Hematopoietic multipotent progenitor cell (in vitro differentiated cells): ENCODE measurements at regions not wholly inside any gene's neighbourhood (a gene's known extent, or its start where the extent isn't known, plus 50 kb on each side); places are given as distances from the start of the nearest gene placed in this dataset.

Experiments used
- DNase-seq, 3 donors: peaks; one replicate each; pipeline ENCODE4 v3.0.0-alpha.2; 2011 to 2015; ENCODE audit warnings: low read depth in 2 of 3, low spot score in 2 of 3

DNA sequence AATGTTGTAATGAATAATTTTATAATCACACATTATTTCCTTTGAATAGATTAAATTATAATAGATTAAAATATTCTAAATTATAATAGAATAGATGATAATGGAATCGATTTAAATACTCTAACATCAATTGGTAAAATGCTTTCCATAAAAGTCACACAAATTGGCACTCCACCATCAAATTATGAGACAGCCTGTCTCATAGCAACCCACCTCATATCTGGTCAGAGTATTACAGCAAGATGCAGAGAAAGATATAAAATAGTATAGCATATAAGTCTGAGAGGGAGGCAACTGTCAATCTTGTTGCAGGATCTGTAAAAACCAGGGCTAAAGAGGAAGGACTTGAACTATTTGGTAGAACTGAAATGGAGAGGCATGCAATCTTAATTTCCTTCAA lies 98.4 kb upstream of the NCKAP5 start:
- no peak for DNase-seq

DNA sequence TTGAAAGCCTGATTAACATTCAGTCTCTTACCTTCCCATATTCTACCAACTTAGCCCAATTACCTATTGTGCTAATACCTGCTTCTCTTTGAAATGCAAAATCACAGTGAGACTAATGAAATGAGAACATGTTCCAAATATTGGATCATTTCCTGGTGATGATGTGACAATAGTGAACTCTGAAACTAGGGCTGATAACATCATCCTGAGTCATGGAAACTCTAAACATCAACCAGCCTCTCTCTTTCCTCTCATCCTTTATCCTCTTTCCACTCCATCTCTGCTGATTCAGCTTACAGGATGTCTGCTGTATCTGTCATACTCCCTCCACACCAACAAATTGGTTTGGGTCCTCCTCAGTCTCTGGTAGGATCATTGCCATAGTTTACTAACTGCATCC lies 98.8 kb upstream of the NCKAP5 start:
- DNase-seq: no peak

DNA sequence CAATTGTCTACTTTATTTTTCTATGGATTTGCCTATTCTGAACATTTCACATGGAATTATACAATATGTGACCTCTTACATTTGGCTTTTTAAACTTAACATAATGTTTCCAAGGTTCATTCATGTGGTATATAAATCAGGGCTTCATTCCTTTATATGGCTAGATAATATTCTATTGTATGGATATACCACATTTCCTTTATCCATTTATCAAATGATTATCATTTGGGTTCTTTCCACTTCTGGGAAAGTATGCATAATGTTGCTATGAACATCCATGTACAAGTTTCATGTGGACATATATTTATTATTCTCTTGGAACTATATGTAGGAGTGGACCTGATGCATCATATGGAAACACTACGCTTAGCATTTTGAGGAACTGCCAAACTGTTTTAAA lies 99.7 kb upstream of the NCKAP5 start:
- no peak for DNase-seq

GRCh38 chr2:133668547-133668946 lies 100.3 kb upstream of the NCKAP5 start:
- no peak for DNase-seq

DNA sequence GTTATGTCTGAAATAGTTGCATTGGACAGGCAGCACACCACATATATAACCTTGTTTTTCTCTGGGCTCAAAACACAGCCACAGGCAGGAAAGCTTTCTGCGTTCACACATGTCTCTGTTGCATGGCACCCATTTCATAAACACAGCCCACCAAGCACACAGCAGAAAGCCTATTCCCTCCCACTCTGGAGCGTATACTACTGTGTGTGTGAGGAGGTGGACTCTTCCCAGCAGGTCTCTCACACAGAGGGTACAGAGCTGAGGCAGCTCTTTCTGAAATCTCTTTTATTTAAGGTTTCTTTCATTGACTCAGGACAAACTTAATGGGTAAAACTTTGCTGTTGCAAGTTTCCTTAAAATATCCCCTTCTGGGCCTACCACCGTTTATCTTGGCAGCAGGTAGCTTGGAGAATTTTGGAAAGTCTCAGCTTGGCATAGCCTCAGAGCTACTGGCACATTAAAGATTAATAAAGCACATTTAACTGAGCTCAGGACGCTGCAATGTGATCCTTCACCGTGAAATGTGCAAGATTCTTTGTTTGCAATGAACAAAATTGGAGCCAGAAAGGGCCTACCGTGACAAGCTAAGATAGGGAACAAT lies 105.1 kb upstream of the NCKAP5 start:
- no peak for DNase-seq

DNA sequence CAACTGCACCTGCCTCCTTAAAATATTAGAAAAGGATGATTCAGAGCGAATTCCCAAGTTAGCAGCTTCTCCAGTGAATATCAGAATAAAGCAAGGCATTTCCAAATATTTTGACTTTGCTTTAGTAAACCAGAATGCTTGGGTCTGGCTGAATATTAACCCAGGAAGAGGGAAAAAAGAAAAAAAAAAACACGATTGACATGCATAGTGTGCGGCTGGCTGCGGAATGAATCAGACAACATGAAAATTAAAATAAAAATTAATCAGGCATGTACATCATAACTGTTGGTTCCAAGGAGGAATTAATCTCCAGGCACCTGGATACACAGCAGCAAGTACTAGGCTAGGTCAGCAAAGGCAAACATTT lies 105.8 kb upstream of the NCKAP5 start:
- no peak for DNase-seq

- DNase-seq: no peak
Observed at GRCh38 chr2:133674433-133675331, 106.4 kb upstream of the NCKAP5 start.

DNA sequence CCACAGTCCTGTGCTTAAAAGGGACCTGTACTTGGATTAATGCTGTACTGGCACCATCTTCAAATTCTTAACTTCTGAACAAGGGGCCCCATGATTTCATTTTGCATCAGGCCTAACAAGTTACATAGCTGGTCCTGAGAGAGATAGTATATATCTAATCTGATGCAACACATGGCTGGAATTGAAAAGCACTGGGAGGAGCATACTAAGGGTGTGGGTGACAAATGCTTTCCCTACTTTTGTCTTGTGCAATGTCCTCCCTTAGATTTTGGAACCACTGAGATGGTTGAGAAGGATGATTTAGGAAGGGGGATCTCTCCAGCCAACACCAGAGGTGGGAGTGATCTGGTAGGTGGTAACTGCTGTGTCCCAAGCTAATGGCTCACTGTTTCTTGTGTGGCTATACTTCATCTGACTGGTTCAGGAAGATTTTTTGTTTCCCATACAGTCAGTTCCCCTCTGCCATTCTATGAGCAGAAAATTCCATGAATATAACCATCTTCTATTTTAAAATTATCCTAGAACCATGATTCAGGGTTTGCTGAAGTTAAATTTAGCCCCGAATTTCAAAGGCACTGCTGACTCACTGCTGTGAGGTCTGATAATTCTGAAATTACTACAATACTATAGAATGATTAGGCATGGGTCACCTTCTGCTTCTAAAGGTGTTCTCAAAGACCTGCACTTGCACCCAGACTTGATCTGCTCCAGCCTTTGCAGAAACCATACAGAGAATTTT lies 108.3 kb upstream of the NCKAP5 start:
- no peak for DNase-seq

- no peak for DNase-seq
Observed at GRCh38 chr2:133680343-133681049, 112.2 kb upstream of the NCKAP5 start.

- DNase-seq: no peak
Observed at GRCh38 chr2:133682347-133682746, 114.1 kb upstream of the NCKAP5 start.

GRCh38 chr2:133682906-133683305 lies 114.6 kb upstream of the NCKAP5 start:
- no peak for DNase-seq

DNA sequence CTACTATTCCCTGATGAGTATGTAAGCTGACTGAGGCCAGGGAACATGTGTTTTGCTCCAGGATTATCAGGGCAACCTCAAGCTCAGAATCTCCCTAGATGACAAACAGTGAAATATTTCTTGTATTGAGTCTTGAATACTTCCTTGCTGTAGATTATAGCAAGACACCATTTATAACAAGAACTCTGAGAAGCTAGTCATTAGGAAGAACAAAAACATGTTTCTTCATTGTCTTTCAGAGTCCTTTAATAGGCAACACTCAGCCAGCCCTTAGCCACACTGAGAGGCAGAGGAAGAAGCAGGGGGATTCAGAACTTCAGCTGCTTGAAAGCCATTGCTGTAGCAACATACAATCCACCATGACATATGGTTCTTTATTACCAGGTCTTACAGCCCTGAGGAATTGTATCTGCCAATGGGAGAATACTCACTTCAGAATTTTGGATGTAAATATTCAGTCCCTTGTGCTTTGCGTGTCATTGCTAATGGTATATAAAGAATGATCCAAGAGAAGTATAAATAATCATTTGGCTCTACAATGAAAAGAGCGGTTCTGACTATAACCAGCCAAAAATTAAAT lies 117.5 kb upstream of the NCKAP5 start:
- no peak for DNase-seq

GRCh38 chr2:133690780-133691179 lies 122.5 kb upstream of the NCKAP5 start:
- DNase-seq: no peak

DNA sequence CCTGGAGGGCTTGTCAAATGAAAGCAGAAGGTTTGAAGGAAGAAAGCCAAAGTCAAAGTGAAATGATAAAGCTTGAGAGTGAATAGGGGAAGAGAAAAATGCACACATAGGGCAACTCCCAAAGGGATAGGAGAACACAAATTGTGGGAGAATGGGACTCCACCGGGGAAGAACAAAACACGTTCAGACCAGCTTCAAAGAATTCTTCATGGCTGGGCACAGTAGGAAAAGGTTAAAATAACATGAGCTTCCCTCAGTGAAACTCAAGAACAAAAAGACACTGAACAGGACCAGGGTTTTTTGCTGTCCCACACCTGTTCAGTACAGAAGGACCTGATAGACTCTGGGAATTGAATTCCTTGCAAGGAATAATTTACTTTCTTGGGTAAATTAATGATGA lies 123.1 kb upstream of the NCKAP5 start:
- DNase-seq: no peak

DNA sequence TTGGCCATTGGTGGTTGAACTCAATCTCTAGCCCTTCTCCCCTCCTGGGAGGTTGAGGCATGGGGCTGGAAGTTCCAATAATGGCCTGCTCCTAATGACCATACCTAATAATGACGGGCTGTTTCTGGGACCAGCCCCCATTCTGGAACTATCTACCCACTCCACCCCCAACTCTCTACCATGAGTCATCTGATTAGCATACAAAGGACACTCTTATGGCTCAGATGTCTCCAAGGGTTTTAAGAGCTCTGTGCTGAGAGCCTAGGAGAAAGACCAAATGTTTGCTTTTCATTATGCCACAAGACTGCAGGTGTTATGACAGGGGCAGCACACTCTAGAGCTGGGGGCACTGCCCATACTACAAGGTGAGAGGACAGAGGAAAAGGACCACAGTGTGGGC lies 137.0 kb upstream of the NCKAP5 start:
- DNase-seq: no peak

- no peak for DNase-seq
Observed at GRCh38 chr2:133710613-133711012, 142.3 kb upstream of the NCKAP5 start.

DNA sequence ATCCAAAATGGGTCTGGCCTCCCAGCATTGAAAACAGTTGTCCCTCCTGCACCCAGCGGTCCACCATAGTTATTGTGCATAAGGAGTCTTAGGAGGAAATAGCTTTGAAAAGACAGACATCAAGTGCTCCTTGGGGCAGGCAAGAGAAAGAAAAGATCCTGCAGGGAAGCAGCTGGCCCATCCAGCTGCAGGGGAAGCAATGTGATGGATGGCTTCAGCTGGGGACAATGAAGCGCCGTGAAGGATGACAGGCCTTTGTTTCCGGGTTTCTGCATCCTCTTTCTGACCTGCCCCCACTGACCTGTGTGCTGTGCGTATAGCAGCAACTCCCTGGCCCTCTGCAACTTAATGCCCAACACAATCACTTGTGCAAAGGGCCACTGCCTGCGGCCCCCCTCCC lies 142.9 kb upstream of the NCKAP5 start:
- no peak for DNase-seq

DNA sequence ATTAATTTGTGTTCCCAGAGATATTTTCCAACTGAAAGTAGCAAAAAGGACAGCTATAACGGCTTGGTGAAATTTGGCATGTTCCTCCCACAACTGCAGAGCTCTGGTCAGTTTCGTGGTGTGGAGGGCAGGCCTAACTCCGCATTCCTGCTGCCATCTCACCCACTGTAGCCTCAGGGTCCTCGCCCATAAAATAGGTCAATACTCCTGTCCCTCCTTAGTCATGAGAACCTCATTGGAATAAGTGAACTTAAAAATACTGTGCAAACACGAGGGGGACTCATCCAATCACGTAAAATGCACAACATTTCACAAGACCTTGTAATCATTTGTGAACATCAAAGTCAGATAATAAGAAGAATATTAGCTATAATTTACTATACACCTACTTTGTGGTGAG lies 143.5 kb upstream of the NCKAP5 start:
- DNase-seq: no peak

GRCh38 chr2:133712369-133712768 lies 144.1 kb upstream of the NCKAP5 start:
- DNase-seq: no peak

DNA sequence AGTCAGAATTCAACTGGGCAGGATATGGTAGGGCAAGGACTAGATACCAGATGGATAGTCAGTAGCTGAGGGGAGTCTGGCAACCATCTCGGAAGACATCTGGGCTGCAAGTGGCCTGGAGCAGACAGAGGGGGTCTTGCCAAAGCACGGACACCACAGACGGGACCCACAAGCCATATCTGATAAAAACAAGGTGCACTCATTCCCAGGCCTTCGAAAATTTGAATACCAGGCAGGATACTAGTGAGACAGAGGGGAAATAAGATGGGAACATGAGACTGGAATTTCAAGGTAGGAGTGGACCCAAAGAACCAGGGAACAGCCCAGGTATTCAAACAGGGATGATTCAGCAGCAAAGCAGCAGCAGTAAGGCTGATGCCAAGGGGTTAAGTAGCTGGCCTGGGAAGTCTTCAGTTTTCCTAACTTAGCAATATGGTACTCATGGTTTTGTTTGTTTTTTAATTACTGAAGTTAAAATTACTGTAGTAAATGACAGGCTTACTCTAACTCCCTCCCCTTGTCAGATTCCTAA lies 144.9 kb upstream of the NCKAP5 start:
- no peak for DNase-seq

DNA sequence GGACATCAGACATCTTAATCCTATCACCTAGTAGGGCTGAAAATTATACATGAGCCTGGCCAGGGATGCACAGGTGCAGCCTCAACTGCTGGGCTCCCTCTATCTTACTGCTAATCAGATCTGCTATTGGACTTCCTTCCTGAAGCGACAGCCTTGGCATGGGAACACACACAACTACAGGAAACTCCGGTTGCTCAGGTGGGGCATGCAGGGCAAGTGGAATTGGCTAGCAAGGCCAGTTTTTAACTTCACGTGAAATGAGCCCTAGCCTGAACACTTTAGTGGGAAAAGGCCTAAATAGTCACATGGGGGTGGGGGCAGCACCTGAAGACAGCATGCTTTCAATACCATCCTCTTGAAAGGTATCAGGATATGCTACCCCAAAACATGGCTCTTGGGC lies 147.9 kb upstream of the NCKAP5 start:
- no peak for DNase-seq
